Keratinocyte (primary cell): ENCODE measurements at regions not wholly inside any gene's neighbourhood (a gene's known extent, or its start where the extent isn't known, plus 50 kb on each side); places are given as distances from the start of the nearest gene placed in this dataset.
"Not testable (repeated sequence)": the region's sequence is repeated elsewhere in the genome, so short reads cannot be mapped to it uniquely, and the experiment has no call there.

Experiments
- DNase-seq: peaks from one replicate; pipeline ENCODE4 v3.0.0-alpha.2; 2011; ENCODE audit warnings: low read depth, missing footprints, low spot score
- FAIRE-seq: peaks from 2 replicates; lab custom pipeline; 2011; peaks lifted over from hg19 to GRCh38; lab: Jason Lieb, UNC
- H2AFZ ChIP-seq: 2 replicates; pipeline ENCODE4 v1.6.0; 2012; ENCODE audit warnings: low read length, control low read depth, inconsistent platforms; ENCODE audit not compliant: control insufficient read depth
- H3K27ac ChIP-seq: 2 replicates; pipeline ENCODE4 v1.5.1; 2011; ENCODE audit warnings: low read length; ENCODE audit not compliant: control insufficient read depth, insufficient read depth
- H3K27me3 ChIP-seq: 3 replicates; pipeline ENCODE4 v1.6.0; 2011; ENCODE audit warnings: low read length; ENCODE audit not compliant: control insufficient read depth, insufficient read depth; ENCODE audit errors: extremely low read depth
- H3K36me3 ChIP-seq, 2 experiments: 2 replicates in 1 of 2; 3 replicates in 1 of 2; pipeline ENCODE4 v1.5.1; 2011; ENCODE audit warnings: low read length in 2 of 2, mild to moderate bottlenecking in 1 of 2; ENCODE audit not compliant: control insufficient read depth in 2 of 2, insufficient read depth in 2 of 2; ENCODE audit errors: extremely low read depth in 1 of 2
- H3K4me1 ChIP-seq: 3 replicates; pipeline ENCODE4 v1.5.1; 2011; ENCODE audit warnings: low read length; ENCODE audit not compliant: control insufficient read depth, insufficient read depth; ENCODE audit errors: extremely low read depth
- H3K4me2 ChIP-seq: 3 replicates; pipeline ENCODE4 v1.6.0; 2011; ENCODE audit warnings: low read depth, low read length; ENCODE audit not compliant: control insufficient read depth, insufficient read depth; ENCODE audit errors: extremely low read depth
- H3K4me3 ChIP-seq, 3 experiments: fragments of 200-600 bp in 1 of 3; sonication (generic) in 1 of 3; 2 replicates in 2 of 3; 3 replicates in 1 of 3; pipeline ENCODE4 v1.5.1; 2011 to 2016; ENCODE audit warnings: low read length in 3 of 3, mild to moderate bottlenecking in 3 of 3, control low read depth in 2 of 3, inconsistent platforms in 1 of 3, low read depth in 1 of 3, mixed read lengths in 1 of 3, mixed run types in 1 of 3, moderate library complexity in 1 of 3; ENCODE audit not compliant: control insufficient read depth in 2 of 3, insufficient read depth in 2 of 3; ENCODE audit errors: extremely low read depth in 1 of 3
- H3K79me2 ChIP-seq: 2 replicates; pipeline ENCODE4 v1.6.0; 2012; ENCODE audit warnings: low read length; ENCODE audit not compliant: control insufficient read depth, insufficient read depth
- H3K9ac ChIP-seq: 3 replicates; pipeline ENCODE4 v1.6.0; 2011; ENCODE audit warnings: low read length; ENCODE audit not compliant: control insufficient read depth, insufficient read depth; ENCODE audit errors: extremely low read depth
- H3K9me1 ChIP-seq: 3 replicates; pipeline ENCODE4 v1.6.0; 2011; ENCODE audit warnings: low read length; ENCODE audit not compliant: control insufficient read depth, insufficient read depth; ENCODE audit errors: extremely low read depth
- H3K9me3 ChIP-seq: 2 replicates; pipeline ENCODE4 v1.5.1; 2012; ENCODE audit warnings: low read depth, low read length; ENCODE audit not compliant: control insufficient read depth
- H4K20me1 ChIP-seq: 3 replicates; pipeline ENCODE4 v1.6.0; 2011; ENCODE audit warnings: low read length; ENCODE audit not compliant: control insufficient read depth, insufficient read depth; ENCODE audit errors: extremely low read depth
- CTCF ChIP-seq, 3 experiments: IDR thresholded peaks in 1 of 3; conservative IDR thresholded peaks in 1 of 3; optimal IDR thresholded peaks in 1 of 3; 2 replicates in 2 of 3; 3 replicates in 1 of 3; pipeline versions ENCODE3 to v1.5.1; 2011; ENCODE audit warnings: low read length in 3 of 3, mild to moderate bottlenecking in 3 of 3, moderate library complexity in 2 of 3, control low read depth in 1 of 3, inconsistent platforms in 1 of 3; ENCODE audit not compliant: insufficient read depth in 2 of 3; ENCODE audit errors: extremely low read depth in 1 of 3
- EZH2 ChIP-seq: IDR thresholded peaks from one replicate; pipeline ENCODE4 v1.6.1; 2012; ENCODE audit warnings: inconsistent platforms, mild to moderate bottlenecking, low read length, moderate library complexity
- dilution Hi-C: fragments of 300-500 bp; cut with MboI; formaldehyde crosslinking; loops from one replicate; pipeline ENCODE4 v1.7.0; 2020; ENCODE audit warnings: low sequenced_read_pairs; ENCODE audit not compliant: extremely low pct_ligation_motif_present

- FAIRE-seq (no peak), DNase-seq (no peak)
- Histone ChIP-seq H3K4me2 (no peak overlapping the region), H3K79me2 (no peaks in the 10 kb centered on the region), H3K36me3 (no peaks in the 10 kb centered on the region), H3K9me1 (no peaks in the 10 kb centered on the region), H4K20me1 (no peaks in the 10 kb centered on the region), H3K9ac (no peak overlapping the region), H3K27me3 (peaks cover 16% of the 10 kb centered on the region), H3K4me3 (no peak overlapping the region), H3K27ac (no peak overlapping the region), H3K4me1 (no peaks in the 10 kb centered on the region), H2AFZ (no peak overlapping the region), H3K9me3 (no peaks in the 10 kb centered on the region)
- dilution Hi-C loops: no loop called here
- TF ChIP-seq EZH2: no peak
- no peak for TF ChIP-seq CTCF (optimal IDR thresholded peaks at IDR 0.05 in 1 of 3, IDR thresholded peaks at IDR 0.05 in 1 of 3, conservative IDR thresholded peaks at IDR 0.05 in 1 of 3; ENCODE audit: extremely low read depth in 1 of 3, insufficient read depth in 2 of 3, low read length in 3 of 3)
Measured at GRCh38 chr3:184502123-184502667, 59.4 kb upstream of the EPHB3 start.

DNA sequence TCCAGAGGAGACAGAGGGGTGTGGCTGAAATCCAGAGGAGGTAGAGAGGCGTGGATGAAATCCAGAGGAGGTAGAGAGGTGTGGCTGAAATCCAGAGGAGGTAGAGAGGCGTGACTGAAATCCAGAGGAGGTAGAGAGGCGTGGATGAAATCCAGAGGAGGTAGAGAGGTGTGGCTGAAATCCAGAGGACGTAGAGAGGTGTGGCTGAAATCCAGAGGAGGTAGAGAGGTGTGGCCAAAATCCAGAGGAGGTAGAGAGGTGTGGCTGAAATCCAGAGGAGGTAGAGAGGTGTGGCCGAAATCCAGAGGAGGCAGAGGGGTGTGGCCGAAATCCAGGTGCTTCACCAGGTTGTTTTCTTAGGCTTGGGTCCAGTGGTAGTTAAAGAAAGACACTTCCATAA lies 58.7 kb upstream of the EPHB3 start:
- peak; percentile 41 for FAIRE-seq
- H3K9me1 ChIP-seq, H4K20me1 ChIP-seq, H3K4me3 ChIP-seq, H3K36me3 ChIP-seq, H3K9me3 ChIP-seq, H2AFZ ChIP-seq, H3K27ac ChIP-seq, dilution Hi-C loops, H3K79me2 ChIP-seq, H3K4me1 ChIP-seq, H3K9ac ChIP-seq, DNase-seq, H3K4me2 ChIP-seq: not testable (repeated sequence)
- peaks cover 16% of the 10 kb centered on the region for H3K27me3 ChIP-seq

DNA sequence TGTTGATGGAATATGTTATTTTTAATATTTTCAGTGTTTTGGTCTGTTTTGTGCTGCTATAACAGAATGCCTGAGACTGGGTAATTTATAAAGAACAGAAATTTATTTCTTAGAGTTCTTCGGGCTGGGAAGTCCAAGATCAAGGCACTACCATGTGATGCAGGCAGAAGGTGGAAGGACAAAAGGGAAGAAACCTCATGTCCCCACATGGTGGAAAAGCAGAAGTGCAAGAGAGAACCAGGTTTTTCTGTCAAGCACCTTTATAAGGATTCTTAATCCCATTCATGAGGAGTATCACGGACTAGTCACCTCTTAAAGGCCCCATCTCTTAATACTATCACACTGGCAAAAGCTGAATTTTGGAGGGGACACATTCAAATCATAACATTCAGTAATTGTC lies 57.9 kb upstream of the EPHB3 start:
- Histone ChIP-seq H3K4me1 (no peaks in the 10 kb centered on the region), H3K27ac (no peak overlapping the region), H3K9me3 (no peaks in the 10 kb centered on the region), H3K79me2 (no peaks in the 10 kb centered on the region), H3K27me3 (peaks cover 16% of the 10 kb centered on the region), H3K4me3 (no peak overlapping the region), H3K4me2 (no peak overlapping the region), H2AFZ (no peak overlapping the region), H3K36me3 (no peaks in the 10 kb centered on the region), H4K20me1 (no peaks in the 10 kb centered on the region), H3K9me1 (no peaks in the 10 kb centered on the region), H3K9ac (no peak overlapping the region)
- no peak for TF ChIP-seq EZH2
- TF ChIP-seq CTCF (optimal IDR thresholded peaks at IDR 0.05 in 1 of 3, IDR thresholded peaks at IDR 0.05 in 1 of 3, conservative IDR thresholded peaks at IDR 0.05 in 1 of 3; ENCODE audit: extremely low read depth in 1 of 3, insufficient read depth in 2 of 3, low read length in 3 of 3): no peak
- FAIRE-seq: no peak
- DNase-seq: no peak
- dilution Hi-C loops: no loop called here
